Liver (tissue), 3 donors: ENCODE measurements at regions not wholly inside any gene's neighbourhood (a gene's known extent, or its start where the extent isn't known, plus 50 kb on each side); places are given as distances from the start of the nearest gene placed in this dataset.

Experiments used
- EGR1 ChIP-seq, 2 donors: IDR thresholded peaks; 2 replicates each; pipeline ENCODE4 v1.6.1; 2016 to 2018; ENCODE audit warnings: antibody characterized with exemption in 2 of 2, low read depth in 2 of 2
- RAD21 ChIP-seq, 2 donors: IDR thresholded peaks; 2 replicates each; pipeline ENCODE4 v1.6.1; 2016; ENCODE audit warnings: antibody characterized with exemption in 2 of 2, mild to moderate bottlenecking in 2 of 2
- SP1 ChIP-seq: IDR thresholded peaks from 2 replicates; pipeline ENCODE4 v1.6.1; 2018; ENCODE audit warnings: antibody characterized with exemption, mild to moderate bottlenecking
- TAF1 ChIP-seq: conservative IDR thresholded peaks from 2 replicates; pipeline ENCODE4 v1.6.1; 2016; ENCODE audit warnings: antibody characterized with exemption, mild to moderate bottlenecking
- YY1 ChIP-seq: IDR thresholded peaks from 2 replicates; pipeline ENCODE4 v1.6.1; 2016; ENCODE audit warnings: antibody characterized with exemption, mild to moderate bottlenecking
- TF ChIP-seq, protein P1 (sequence below): IDR thresholded peaks from 2 replicates; pipeline ENCODE4 v1.6.1; 2016; ENCODE audit warnings: antibody characterized with exemption
- TF ChIP-seq, protein P2 (sequence below): fragments of 150-350 bp; IDR thresholded peaks from 2 replicates; pipeline ENCODE4 v1.5.1; 2017; ENCODE audit warnings: improper control_type of control experiment, low read depth, low read length; ENCODE audit not compliant: missing input control
- TF ChIP-seq, protein P3 (sequence below): IDR thresholded peaks from 2 replicates; pipeline ENCODE4 v1.6.1; 2016; ENCODE audit warnings: antibody characterized with exemption
- TF ChIP-seq, protein P4 (sequence below): IDR thresholded peaks from 2 replicates; pipeline ENCODE4 v1.6.1; 2016; ENCODE audit warnings: antibody characterized with exemption, mild to moderate bottlenecking
- donor health status: healthy.
- donor health status: healthy.

DNA sequence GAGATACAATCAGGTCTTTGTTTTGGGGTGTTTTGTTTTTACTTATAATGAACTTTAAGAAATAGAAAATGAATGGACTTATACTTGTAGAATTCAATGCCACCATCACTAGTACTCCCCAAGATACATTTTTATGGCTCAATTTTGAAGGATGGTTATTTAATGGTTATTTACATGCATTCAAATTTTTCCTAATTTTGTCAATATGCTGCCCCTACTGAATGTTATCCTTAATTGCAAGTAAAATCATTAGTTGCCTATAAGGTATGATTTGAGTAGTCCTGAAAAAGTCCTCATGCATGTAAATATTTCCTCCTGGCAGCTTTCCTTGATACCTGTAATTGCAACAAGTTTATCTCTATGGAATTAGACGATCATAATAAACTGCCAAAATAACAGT lies 391.2 kb downstream of the BCAT1 start:
- TF ChIP-seq, protein P1, sequence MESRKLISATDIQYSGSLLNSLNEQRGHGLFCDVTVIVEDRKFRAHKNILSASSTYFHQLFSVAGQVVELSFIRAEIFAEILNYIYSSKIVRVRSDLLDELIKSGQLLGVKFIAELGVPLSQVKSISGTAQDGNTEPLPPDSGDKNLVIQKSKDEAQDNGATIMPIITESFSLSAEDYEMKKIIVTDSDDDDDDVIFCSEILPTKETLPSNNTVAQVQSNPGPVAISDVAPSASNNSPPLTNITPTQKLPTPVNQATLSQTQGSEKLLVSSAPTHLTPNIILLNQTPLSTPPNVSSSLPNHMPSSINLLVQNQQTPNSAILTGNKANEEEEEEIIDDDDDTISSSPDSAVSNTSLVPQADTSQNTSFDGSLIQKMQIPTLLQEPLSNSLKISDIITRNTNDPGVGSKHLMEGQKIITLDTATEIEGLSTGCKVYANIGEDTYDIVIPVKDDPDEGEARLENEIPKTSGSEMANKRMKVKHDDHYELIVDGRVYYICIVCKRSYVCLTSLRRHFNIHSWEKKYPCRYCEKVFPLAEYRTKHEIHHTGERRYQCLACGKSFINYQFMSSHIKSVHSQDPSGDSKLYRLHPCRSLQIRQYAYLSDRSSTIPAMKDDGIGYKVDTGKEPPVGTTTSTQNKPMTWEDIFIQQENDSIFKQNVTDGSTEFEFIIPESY = no peak
- TF ChIP-seq YY1 (no peak), RAD21 (IDR thresholded peaks at IDR 0.05) (no peak), SP1 (no peak), EGR1 (IDR thresholded peaks at IDR 0.05; ENCODE audit: low read depth in 2 of 2) (no peak), TAF1 (no peak)
- TF ChIP-seq, protein P2, sequence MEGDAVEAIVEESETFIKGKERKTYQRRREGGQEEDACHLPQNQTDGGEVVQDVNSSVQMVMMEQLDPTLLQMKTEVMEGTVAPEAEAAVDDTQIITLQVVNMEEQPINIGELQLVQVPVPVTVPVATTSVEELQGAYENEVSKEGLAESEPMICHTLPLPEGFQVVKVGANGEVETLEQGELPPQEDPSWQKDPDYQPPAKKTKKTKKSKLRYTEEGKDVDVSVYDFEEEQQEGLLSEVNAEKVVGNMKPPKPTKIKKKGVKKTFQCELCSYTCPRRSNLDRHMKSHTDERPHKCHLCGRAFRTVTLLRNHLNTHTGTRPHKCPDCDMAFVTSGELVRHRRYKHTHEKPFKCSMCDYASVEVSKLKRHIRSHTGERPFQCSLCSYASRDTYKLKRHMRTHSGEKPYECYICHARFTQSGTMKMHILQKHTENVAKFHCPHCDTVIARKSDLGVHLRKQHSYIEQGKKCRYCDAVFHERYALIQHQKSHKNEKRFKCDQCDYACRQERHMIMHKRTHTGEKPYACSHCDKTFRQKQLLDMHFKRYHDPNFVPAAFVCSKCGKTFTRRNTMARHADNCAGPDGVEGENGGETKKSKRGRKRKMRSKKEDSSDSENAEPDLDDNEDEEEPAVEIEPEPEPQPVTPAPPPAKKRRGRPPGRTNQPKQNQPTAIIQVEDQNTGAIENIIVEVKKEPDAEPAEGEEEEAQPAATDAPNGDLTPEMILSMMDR = no peak
- TF ChIP-seq, protein P3, sequence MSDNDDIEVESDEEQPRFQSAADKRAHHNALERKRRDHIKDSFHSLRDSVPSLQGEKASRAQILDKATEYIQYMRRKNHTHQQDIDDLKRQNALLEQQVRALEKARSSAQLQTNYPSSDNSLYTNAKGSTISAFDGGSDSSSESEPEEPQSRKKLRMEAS = no peak
- TF ChIP-seq, protein P4, sequence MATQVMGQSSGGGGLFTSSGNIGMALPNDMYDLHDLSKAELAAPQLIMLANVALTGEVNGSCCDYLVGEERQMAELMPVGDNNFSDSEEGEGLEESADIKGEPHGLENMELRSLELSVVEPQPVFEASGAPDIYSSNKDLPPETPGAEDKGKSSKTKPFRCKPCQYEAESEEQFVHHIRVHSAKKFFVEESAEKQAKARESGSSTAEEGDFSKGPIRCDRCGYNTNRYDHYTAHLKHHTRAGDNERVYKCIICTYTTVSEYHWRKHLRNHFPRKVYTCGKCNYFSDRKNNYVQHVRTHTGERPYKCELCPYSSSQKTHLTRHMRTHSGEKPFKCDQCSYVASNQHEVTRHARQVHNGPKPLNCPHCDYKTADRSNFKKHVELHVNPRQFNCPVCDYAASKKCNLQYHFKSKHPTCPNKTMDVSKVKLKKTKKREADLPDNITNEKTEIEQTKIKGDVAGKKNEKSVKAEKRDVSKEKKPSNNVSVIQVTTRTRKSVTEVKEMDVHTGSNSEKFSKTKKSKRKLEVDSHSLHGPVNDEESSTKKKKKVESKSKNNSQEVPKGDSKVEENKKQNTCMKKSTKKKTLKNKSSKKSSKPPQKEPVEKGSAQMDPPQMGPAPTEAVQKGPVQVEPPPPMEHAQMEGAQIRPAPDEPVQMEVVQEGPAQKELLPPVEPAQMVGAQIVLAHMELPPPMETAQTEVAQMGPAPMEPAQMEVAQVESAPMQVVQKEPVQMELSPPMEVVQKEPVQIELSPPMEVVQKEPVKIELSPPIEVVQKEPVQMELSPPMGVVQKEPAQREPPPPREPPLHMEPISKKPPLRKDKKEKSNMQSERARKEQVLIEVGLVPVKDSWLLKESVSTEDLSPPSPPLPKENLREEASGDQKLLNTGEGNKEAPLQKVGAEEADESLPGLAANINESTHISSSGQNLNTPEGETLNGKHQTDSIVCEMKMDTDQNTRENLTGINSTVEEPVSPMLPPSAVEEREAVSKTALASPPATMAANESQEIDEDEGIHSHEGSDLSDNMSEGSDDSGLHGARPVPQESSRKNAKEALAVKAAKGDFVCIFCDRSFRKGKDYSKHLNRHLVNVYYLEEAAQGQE = no peak
